ENCODE measurements at regions not wholly inside any gene's neighbourhood (a gene's known extent, or its start where the extent isn't known, plus 50 kb on each side); places are given as distances from the start of the nearest gene placed in this dataset.

- DNase-seq (ENCODE audit: low spot score) (no peak), FAIRE-seq (no peak), ATAC-seq (no peak; the same call in 2 of the 3 replicates)
- Histone ChIP-seq H4K20me1 (ENCODE audit: insufficient read depth, low read length) (no peaks in the 10 kb centered on the region), H3K4me3 (replicated peaks in 1 of 3; ENCODE audit: insufficient read depth in 1 of 3, low read depth in 2 of 3, low read length in 3 of 3) (no peak overlapping the region), H3K79me2 (ENCODE audit: insufficient read depth, low read length) (no peaks in the 10 kb centered on the region), H3K4me1 (ENCODE audit: insufficient read depth, low read length) (peaks cover 6% of the 10 kb centered on the region), H3K9ac (ENCODE audit: insufficient read depth, low read depth, low read length) (no peak overlapping the region), H3K27ac (ENCODE audit: extremely low read length, insufficient read depth, low read length) (no peak overlapping the region), H3K36me3 (replicated peaks in 1 of 2; ENCODE audit: control insufficient read depth in 1 of 2, insufficient read depth in 2 of 2, low read length in 2 of 2) (no peaks in the 10 kb centered on the region), H3K4me2 (ENCODE audit: low read depth, low read length) (no peak overlapping the region), H3K9me3 (ENCODE audit: low read length) (peaks cover 12% of the 10 kb centered on the region), H2AFZ (ENCODE audit: low read length) (no peak overlapping the region), H3K27me3 (ENCODE audit: control insufficient read depth in 1 of 2, insufficient read depth in 2 of 2, low read length in 2 of 2) (0 out of 5 replicates have a peak, but pooled peaks cover 0 to 6% of the 10 kb centered on the region in 2 experiments)
- intact Hi-C loops (cut with micrococcal nuclease; ENCODE audit: unreplicated experiment): loop anchor here (5.0 kb wide), 1 partner anchor 1725 kb away; no protein-coding TSS in a partner anchor
- ChIA-PET CTCF (ENCODE audit: low intra/inter-chr PET ratio, low total read pairs) (no interaction called here), POLR2A (no interaction called here)
- WGBS (ENCODE audit: low lambda C conversion rate): 29% methylated on average over 6 of the region's 6 CpGs
- in situ Hi-C loops (cut with HindIII; ENCODE audit: extremely low pct_ligation_motif_present, low pct_unique_long_range_greater_than_20kb): loop anchor here (5.0 to 25.0 kb wide), 2 partner anchors 465 to 1590 kb away; no protein-coding TSS in a partner anchor
- BruUV-seq (replicated peaks): no TSS peak
- TF ChIP-seq PHF5A (CRISPR knock-in tag; IDR thresholded peaks at IDR 0.05; ENCODE audit: low read depth, unreplicated experiment): no peak
- TF ChIP-seq ZNF747 (CRISPR knock-in tag; IDR thresholded peaks at IDR 0.05; ENCODE audit: borderline replicate concordance): no peak
- TF ChIP-seq YY1 (IDR thresholded peaks at IDR 0.05; ENCODE audit: insufficient read depth, insufficient replicate concordance, low read depth, low read length): no peak
- TF ChIP-seq REXO4 (CRISPR knock-in tag; IDR thresholded peaks at IDR 0.05; ENCODE audit: borderline replicate concordance): no peak
- TF ChIP-seq ZNF496 (CRISPR knock-in tag; IDR thresholded peaks at IDR 0.05; ENCODE audit: insufficient replicate concordance): no peak
- no peak for TF ChIP-seq JUND (CRISPR knock-in tag; IDR thresholded peaks at IDR 0.05)
- TF ChIP-seq MTF2 (CRISPR knock-in tag; IDR thresholded peaks at IDR 0.05; ENCODE audit: borderline replicate concordance): no peak
- TF ChIP-seq ZNF607 (CRISPR knock-in tag; IDR thresholded peaks at IDR 0.05; ENCODE audit: borderline replicate concordance): no peak
- no peak for TF ChIP-seq ZNF776 (CRISPR knock-in tag; IDR thresholded peaks at IDR 0.05)
- no peak for TF ChIP-seq NFAT5 (CRISPR knock-in tag; IDR thresholded peaks at IDR 0.05)
- TF ChIP-seq MLXIP (CRISPR knock-in tag; IDR thresholded peaks at IDR 0.05; ENCODE audit: borderline replicate concordance): no peak
- no peak for TF ChIP-seq YEATS4 (CRISPR knock-in tag; IDR thresholded peaks at IDR 0.05; ENCODE audit: borderline replicate concordance)
- no peak for TF ChIP-seq ZNF510 (CRISPR knock-in tag; IDR thresholded peaks at IDR 0.05; ENCODE audit: low read depth)
- no peak for TF ChIP-seq ZNF720 (CRISPR knock-in tag; IDR thresholded peaks at IDR 0.05)
- no peak for TF ChIP-seq POGK (CRISPR knock-in tag; conservative IDR thresholded peaks at IDR 0.05)
- TF ChIP-seq KDM4B (CRISPR knock-in tag; IDR thresholded peaks at IDR 0.05): no peak
Measured at GRCh38 chr14:34302654-34303053, 159.4 kb downstream of the SPTSSA start.

Data from HepG2 (cell line).